Bone marrow (tissue), 2 donors: ENCODE measurements at regions not wholly inside any gene's neighbourhood (a gene's known extent, or its start where the extent isn't known, plus 50 kb on each side); places are given as distances from the start of the nearest gene placed in this dataset.

Experiments used
- DNase-seq, 2 donors: peaks; one replicate each; lab custom pipeline; 2025; lab: John Stamatoyannopoulos, UW

GRCh38 chrX:69083801-69084200 is 81.5 kb downstream of the PJA1 start:
- DNase-seq = no peak

GRCh38 chrX:69083361-69083760 is 81.9 kb downstream of the PJA1 start:
- no peak for DNase-seq

- no peak for DNase-seq
Measured at GRCh38 chrX:69082753-69083150, 82.5 kb downstream of the PJA1 start.

- no peak for DNase-seq
Measured at GRCh38 chrX:69082055-69082752, 83.0 kb downstream of the PJA1 start.

GRCh38 chrX:69080855-69081465 is 84.3 kb downstream of the PJA1 start:
- no peak for DNase-seq

GRCh38 chrX:69079268-69079667 is 86.0 kb downstream of the PJA1 start:
- DNase-seq = no peak

- no peak for DNase-seq
Measured at GRCh38 chrX:69077895-69078455, 87.3 kb downstream of the PJA1 start.

- DNase-seq = no peak
Measured at GRCh38 chrX:69076088-69076487, 89.2 kb downstream of the PJA1 start.

GRCh38 chrX:69074726-69075125 is 90.5 kb downstream of the PJA1 start:
- DNase-seq = no peak

GRCh38 chrX:69073721-69074120 is 91.5 kb downstream of the PJA1 start:
- DNase-seq = no peak

GRCh38 chrX:69073241-69073640 is 92.0 kb downstream of the PJA1 start:
- no peak for DNase-seq

GRCh38 chrX:69072486-69073006 is 92.7 kb downstream of the PJA1 start:
- DNase-seq = no peak

GRCh38 chrX:69070949-69071650 is 94.2 kb downstream of the PJA1 start:
- no peak for DNase-seq

- no peak for DNase-seq
Measured at GRCh38 chrX:69069876-69070275, 95.4 kb downstream of the PJA1 start.

- no peak for DNase-seq
Measured at GRCh38 chrX:69069086-69069445, 96.2 kb downstream of the PJA1 start.

- DNase-seq = no peak
Measured at GRCh38 chrX:69068301-69069085, 96.8 kb downstream of the PJA1 start.

GRCh38 chrX:69067841-69068240 is 97.4 kb downstream of the PJA1 start:
- no peak for DNase-seq

GRCh38 chrX:69066966-69067525 is 98.2 kb downstream of the PJA1 start:
- DNase-seq = no peak

GRCh38 chrX:69066021-69066757 is 99.1 kb downstream of the PJA1 start:
- no peak for DNase-seq

GRCh38 chrX:69065451-69065850 is 99.8 kb downstream of the PJA1 start:
- no peak for DNase-seq

GRCh38 chrX:69063486-69063885 is 101.8 kb downstream of the PJA1 start:
- no peak for DNase-seq
